HEK293 (cell line): ENCODE measurements at regions not wholly inside any gene's neighbourhood (a gene's known extent, or its start where the extent isn't known, plus 50 kb on each side); places are given as distances from the start of the nearest gene placed in this dataset.

Source experiments
- CTCF ChIA-PET: fragments of 350-600 bp; formaldehyde crosslinking; extraction: SDS; loops from one replicate; lab custom pipeline; 2021; ENCODE audit warnings: antibody characterized with exemption; lab: Yijun Ruan, JAX
- POLR2A ChIA-PET: fragments of 300-600 bp; formaldehyde crosslinking; extraction: SDS; loops from one replicate; lab custom pipeline; 2020; ENCODE audit warnings: antibody characterized with exemption, inconsistent platforms; lab: Yijun Ruan, JAX
- H3K27ac ChIP-seq: fragments of 200-500 bp; sonication (Bioruptor generic); 2 replicates; pipeline ENCODE4 v1.5.1; 2014; ENCODE audit warnings: low read depth, low read length, control low read depth, inconsistent platforms; ENCODE audit errors: extremely low read depth
- H3K36me3 ChIP-seq, 2 experiments: fragments of 200-500 bp in 1 of 2; sonication (Bioruptor generic) in 1 of 2; 1 replicate in 1 of 2; 2 replicates in 1 of 2; pipeline ENCODE4 v1.5.1; 2014 to 2017; ENCODE audit warnings: inconsistent platforms in 2 of 2, low read length in 2 of 2; ENCODE audit not compliant: control insufficient read depth in 2 of 2, insufficient read depth in 1 of 2
- H3K4me1 ChIP-seq: fragments of 200-500 bp; sonication (Bioruptor generic); 2 replicates; pipeline ENCODE4 v1.5.1; 2014; ENCODE audit warnings: mild to moderate bottlenecking, low read length, inconsistent platforms; ENCODE audit not compliant: control insufficient read depth, insufficient read depth
- H3K4me3 ChIP-seq: 2 replicates; pipeline ENCODE4 v1.5.1; 2011; ENCODE audit warnings: low read depth, mild to moderate bottlenecking, control low read depth, low read length, moderate library complexity
- H3K9me3 ChIP-seq: fragments of 200-500 bp; sonication (Bioruptor generic); 2 replicates; pipeline ENCODE4 v1.5.1; 2014; ENCODE audit warnings: low read depth, low read length, inconsistent platforms; ENCODE audit not compliant: control insufficient read depth, insufficient read depth
- BCL11B ChIP-seq: fragments of 450-650 bp; formaldehyde crosslinking; IDR thresholded peaks from 2 replicates; pipeline ENCODE4 v1.5.1; 2016; ENCODE audit warnings: low read depth, missing biosample characterization, missing genetic modification characterization
- ELK4 ChIP-seq: IDR thresholded peaks from 2 replicates; pipeline ENCODE4 v1.6.1; 2011; ENCODE audit warnings: mild to moderate bottlenecking, low read depth, low read length, borderline replicate concordance
- GFI1B ChIP-seq: fragments of 450-650 bp; formaldehyde crosslinking; IDR thresholded peaks from 2 replicates; pipeline ENCODE4 v1.5.1; 2016; ENCODE audit warnings: missing biosample characterization, missing genetic modification characterization
- HOXA7 ChIP-seq: sonication (generic); formaldehyde crosslinking; IDR thresholded peaks from 2 replicates; pipeline ENCODE4 v1.8.1; 2022; ENCODE audit warnings: missing genetic modification reagents, borderline replicate concordance
- TCF7L2 ChIP-seq: IDR thresholded peaks from 2 replicates; pipeline ENCODE4 v1.6.1; 2011; ENCODE audit warnings: low read depth, mild to moderate bottlenecking, inconsistent platforms, low read length, moderate library complexity, borderline replicate concordance
- YY1 ChIP-seq: fragments of 450-650 bp; formaldehyde crosslinking; IDR thresholded peaks from 2 replicates; pipeline ENCODE4 v1.5.1; 2018; ENCODE audit warnings: missing biosample characterization, missing genetic modification characterization
- ZIC2 ChIP-seq: fragments of 450-650 bp; formaldehyde crosslinking; IDR thresholded peaks from 2 replicates; pipeline ENCODE4 v1.5.1; 2016; ENCODE audit warnings: missing biosample characterization, missing genetic modification characterization
- ZNF140 ChIP-seq: fragments of 450-650 bp; formaldehyde crosslinking; IDR thresholded peaks from 2 replicates; pipeline ENCODE4 v1.5.1; 2016; ENCODE audit warnings: missing biosample characterization, missing genetic modification characterization
- ZNF146 ChIP-seq: fragments of 450-650 bp; formaldehyde crosslinking; IDR thresholded peaks from 2 replicates; pipeline ENCODE4 v1.5.1; 2016; ENCODE audit warnings: missing biosample characterization, missing genetic modification characterization
- ZNF23 ChIP-seq: fragments of 450-650 bp; formaldehyde crosslinking; IDR thresholded peaks from 2 replicates; pipeline ENCODE4 v1.5.1; 2016; ENCODE audit warnings: missing biosample characterization, missing genetic modification characterization, borderline replicate concordance
- ZNF280C ChIP-seq: fragments of 450-650 bp; formaldehyde crosslinking; IDR thresholded peaks from 2 replicates; pipeline ENCODE4 v1.5.1; 2016; ENCODE audit warnings: missing biosample characterization, missing genetic modification characterization
- ZNF449 ChIP-seq: fragments of 450-650 bp; formaldehyde crosslinking; IDR thresholded peaks from 2 replicates; pipeline ENCODE4 v1.5.1; 2017; ENCODE audit warnings: missing biosample characterization, mild to moderate bottlenecking, missing genetic modification characterization, moderate library complexity
- ZNF48 ChIP-seq: fragments of 450-650 bp; formaldehyde crosslinking; IDR thresholded peaks from 2 replicates; pipeline ENCODE4 v1.5.1; 2016; ENCODE audit warnings: missing biosample characterization, missing genetic modification characterization
- ZNF830 ChIP-seq: fragments of 450-650 bp; IDR thresholded peaks from 2 replicates; pipeline ENCODE4 v1.5.0; 2018; ENCODE audit warnings: missing biosample characterization, missing genetic modification characterization, low read depth, mild to moderate bottlenecking, moderate library complexity
- ZSCAN30 ChIP-seq: fragments of 450-650 bp; IDR thresholded peaks from 2 replicates; pipeline ENCODE4 v1.5.1; 2018; ENCODE audit warnings: missing biosample characterization, mild to moderate bottlenecking, missing genetic modification characterization, moderate library complexity
- TF ChIP-seq, protein P1 (sequence below): fragments of 450-650 bp; formaldehyde crosslinking; IDR thresholded peaks from 2 replicates; pipeline ENCODE4 v1.5.1; 2017; ENCODE audit warnings: missing biosample characterization, missing genetic modification characterization
- TF ChIP-seq, protein P2 (sequence below): fragments of 450-650 bp; formaldehyde crosslinking; conservative IDR thresholded peaks from 2 replicates; pipeline ENCODE4 v1.5.1; 2016; ENCODE audit warnings: low read depth, missing biosample characterization, missing genetic modification characterization

DNA sequence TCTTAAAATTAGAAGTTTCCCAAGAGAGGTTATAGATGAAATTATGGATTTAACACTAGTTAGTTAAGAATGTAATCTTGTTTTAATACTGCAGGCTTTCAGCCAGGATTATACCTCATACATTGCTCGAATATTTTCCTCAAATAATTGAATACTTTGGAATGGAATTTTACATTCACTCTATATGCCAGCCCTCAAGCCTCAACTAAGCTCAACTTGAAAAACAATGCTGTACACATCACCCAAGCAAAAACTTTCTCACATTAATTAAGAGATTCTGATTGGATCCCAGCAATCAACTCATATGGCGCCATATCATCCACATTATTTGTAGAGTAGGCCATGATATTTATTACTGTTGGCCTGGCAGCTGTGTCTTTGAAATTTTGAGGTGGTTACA, 710.7 kb upstream of the ADAMTS5 start:
- Histone ChIP-seq H3K36me3 (no peaks in the 10 kb centered on the region), H3K9me3 (no peaks in the 10 kb centered on the region; the same call in 1 of the 2 replicates), H3K4me3 (no peak overlapping the region), H3K27ac (no peak overlapping the region)
- CTCF ChIA-PET, result interaction anchor here (0.6 to 0.7 kb wide), 2 partner anchors 23 to 41 kb away, joined by 3 read pairs; no protein-coding TSS in a partner anchor
- POLR2A ChIA-PET, result no interaction called here
- TF ChIP-seq ZNF830 (tag by site-specific recombination) (no peak), ZNF23 (tag by site-specific recombination) (no peak), YY1 (tag by site-specific recombination) (no peak), BCL11B (tag by site-specific recombination) (no peak), ZNF140 (tag by site-specific recombination) (no peak), ZNF146 (no peak), ZIC2 (no peak), HOXA7 (CRISPR knock-in tag) (no peak)
- TF ChIP-seq, protein P1, sequence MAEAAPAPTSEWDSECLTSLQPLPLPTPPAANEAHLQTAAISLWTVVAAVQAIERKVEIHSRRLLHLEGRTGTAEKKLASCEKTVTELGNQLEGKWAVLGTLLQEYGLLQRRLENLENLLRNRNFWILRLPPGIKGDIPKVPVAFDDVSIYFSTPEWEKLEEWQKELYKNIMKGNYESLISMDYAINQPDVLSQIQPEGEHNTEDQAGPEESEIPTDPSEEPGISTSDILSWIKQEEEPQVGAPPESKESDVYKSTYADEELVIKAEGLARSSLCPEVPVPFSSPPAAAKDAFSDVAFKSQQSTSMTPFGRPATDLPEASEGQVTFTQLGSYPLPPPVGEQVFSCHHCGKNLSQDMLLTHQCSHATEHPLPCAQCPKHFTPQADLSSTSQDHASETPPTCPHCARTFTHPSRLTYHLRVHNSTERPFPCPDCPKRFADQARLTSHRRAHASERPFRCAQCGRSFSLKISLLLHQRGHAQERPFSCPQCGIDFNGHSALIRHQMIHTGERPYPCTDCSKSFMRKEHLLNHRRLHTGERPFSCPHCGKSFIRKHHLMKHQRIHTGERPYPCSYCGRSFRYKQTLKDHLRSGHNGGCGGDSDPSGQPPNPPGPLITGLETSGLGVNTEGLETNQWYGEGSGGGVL (tag by site-specific recombination), result no peak
- TF ChIP-seq, all 188 proteins: peak for 0
- no peaks in the 10 kb centered on the region for H3K4me1 ChIP-seq

DNA sequence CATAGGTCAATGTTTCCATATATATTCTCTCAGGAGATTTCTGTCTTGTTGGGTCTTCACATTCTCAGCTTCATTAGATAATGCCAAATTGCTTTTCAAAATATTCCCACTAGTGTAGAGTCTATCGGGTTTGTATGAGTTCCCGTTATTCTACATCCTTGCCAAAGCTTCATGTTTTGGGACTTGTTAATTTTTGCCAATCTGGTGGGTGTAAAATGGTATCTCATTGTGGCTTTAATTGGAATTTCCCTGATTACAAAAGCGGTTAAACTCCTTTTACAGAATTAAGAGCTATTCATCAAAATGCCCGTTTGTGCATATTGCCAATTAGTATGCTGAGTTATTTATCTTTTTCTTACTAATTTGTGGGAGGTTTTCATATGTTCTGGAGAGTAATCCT, 708.4 kb upstream of the ADAMTS5 start:
- CTCF ChIA-PET, result interaction anchor here (0.5 to 0.6 kb wide), 2 partner anchors 402 to 836 kb away, joined by 3 read pairs; no protein-coding TSS in a partner anchor
- no peaks in the 10 kb centered on the region; the same call in 1 of the 2 replicates for H3K9me3 ChIP-seq
- POLR2A ChIA-PET, result no interaction called here
- TF ChIP-seq ZNF48 (no peak), ZSCAN30 (tag by site-specific recombination) (no peak), GFI1B (tag by site-specific recombination) (no peak), ELK4 (no peak), TCF7L2 (no peak)
- H3K4me1 ChIP-seq, result no peaks in the 10 kb centered on the region
- H3K36me3 ChIP-seq, result no peaks in the 10 kb centered on the region
- no peak overlapping the region for H3K27ac ChIP-seq
- H3K4me3 ChIP-seq, result no peak overlapping the region

DNA sequence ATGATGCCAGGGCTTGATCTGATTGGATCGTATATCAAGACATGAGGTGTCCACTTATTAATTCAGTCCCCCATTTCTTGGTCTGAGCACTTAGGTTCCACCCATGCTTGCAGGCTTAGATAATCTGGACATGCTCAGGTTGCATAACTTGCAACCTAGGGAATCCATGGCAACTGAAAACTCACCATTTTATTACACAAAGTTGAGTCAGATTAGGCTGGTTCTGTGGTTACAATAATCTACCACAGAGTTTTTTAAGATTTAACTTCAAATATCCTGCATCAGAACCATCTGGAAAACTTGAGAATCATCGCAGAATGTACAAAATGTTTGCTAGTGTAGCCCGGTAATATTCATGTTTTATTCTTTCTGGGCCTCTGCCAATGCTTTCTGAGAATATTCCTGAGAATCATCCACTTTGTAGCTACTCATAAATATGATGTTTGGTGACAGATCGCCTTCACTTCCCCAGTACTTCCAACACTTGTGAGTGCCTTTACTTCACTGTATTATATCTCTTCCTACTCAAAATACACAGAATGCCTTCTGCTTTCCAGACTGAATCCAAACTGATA, 707.2 kb upstream of the ADAMTS5 start:
- ChIA-PET CTCF (interaction anchor here (2.4 kb wide), 1 partner anchor 26 kb away, joined by 8 read pairs; no protein-coding TSS in a partner anchor), POLR2A (no interaction called here)
- H3K36me3 ChIP-seq, result no peaks in the 10 kb centered on the region
- no peak overlapping the region for H3K4me3 ChIP-seq
- H3K4me1 ChIP-seq, result no peaks in the 10 kb centered on the region
- no peak for TF ChIP-seq ZNF449 (tag by site-specific recombination)
- no peak for TF ChIP-seq ZNF280C (tag by site-specific recombination)
- TF ChIP-seq, protein P2, sequence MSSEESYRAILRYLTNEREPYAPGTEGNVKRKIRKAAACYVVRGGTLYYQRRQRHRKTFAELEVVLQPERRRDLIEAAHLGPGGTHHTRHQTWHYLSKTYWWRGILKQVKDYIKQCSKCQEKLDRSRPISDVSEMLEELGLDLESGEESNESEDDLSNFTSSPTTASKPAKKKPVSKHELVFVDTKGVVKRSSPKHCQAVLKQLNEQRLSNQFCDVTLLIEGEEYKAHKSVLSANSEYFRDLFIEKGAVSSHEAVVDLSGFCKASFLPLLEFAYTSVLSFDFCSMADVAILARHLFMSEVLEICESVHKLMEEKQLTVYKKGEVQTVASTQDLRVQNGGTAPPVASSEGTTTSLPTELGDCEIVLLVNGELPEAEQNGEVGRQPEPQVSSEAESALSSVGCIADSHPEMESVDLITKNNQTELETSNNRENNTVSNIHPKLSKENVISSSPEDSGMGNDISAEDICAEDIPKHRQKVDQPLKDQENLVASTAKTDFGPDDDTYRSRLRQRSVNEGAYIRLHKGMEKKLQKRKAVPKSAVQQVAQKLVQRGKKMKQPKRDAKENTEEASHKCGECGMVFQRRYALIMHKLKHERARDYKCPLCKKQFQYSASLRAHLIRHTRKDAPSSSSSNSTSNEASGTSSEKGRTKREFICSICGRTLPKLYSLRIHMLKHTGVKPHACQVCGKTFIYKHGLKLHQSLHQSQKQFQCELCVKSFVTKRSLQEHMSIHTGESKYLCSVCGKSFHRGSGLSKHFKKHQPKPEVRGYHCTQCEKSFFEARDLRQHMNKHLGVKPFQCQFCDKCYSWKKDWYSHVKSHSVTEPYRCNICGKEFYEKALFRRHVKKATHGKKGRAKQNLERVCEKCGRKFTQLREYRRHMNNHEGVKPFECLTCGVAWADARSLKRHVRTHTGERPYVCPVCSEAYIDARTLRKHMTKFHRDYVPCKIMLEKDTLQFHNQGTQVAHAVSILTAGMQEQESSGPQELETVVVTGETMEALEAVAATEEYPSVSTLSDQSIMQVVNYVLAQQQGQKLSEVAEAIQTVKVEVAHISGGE, result peak; percentile 32; the same call in 1 of the 2 replicates
- H3K27ac ChIP-seq, result no peak overlapping the region
- no peaks in the 10 kb centered on the region; the same call in 1 of the 2 replicates for H3K9me3 ChIP-seq
